HEK293 (cell line): ENCODE measurements at regions not wholly inside any gene's neighbourhood (a gene's known extent, or its start where the extent isn't known, plus 50 kb on each side); places are given as distances from the start of the nearest gene placed in this dataset.

Experiments
- CTCF ChIA-PET: fragments of 350-600 bp; formaldehyde crosslinking; extraction: SDS; loops from one replicate; lab custom pipeline; 2021; ENCODE audit warnings: antibody characterized with exemption; lab: Yijun Ruan, JAX
- POLR2A ChIA-PET: fragments of 300-600 bp; formaldehyde crosslinking; extraction: SDS; loops from one replicate; lab custom pipeline; 2020; ENCODE audit warnings: antibody characterized with exemption, inconsistent platforms; lab: Yijun Ruan, JAX
- H3K27ac ChIP-seq: fragments of 200-500 bp; sonication (Bioruptor generic); 2 replicates; pipeline ENCODE4 v1.5.1; 2014; ENCODE audit warnings: low read depth, low read length, control low read depth, inconsistent platforms; ENCODE audit errors: extremely low read depth
- H3K36me3 ChIP-seq, 2 experiments: fragments of 200-500 bp in 1 of 2; sonication (Bioruptor generic) in 1 of 2; 1 replicate in 1 of 2; 2 replicates in 1 of 2; pipeline ENCODE4 v1.5.1; 2014 to 2017; ENCODE audit warnings: inconsistent platforms in 2 of 2, low read length in 2 of 2; ENCODE audit not compliant: control insufficient read depth in 2 of 2, insufficient read depth in 1 of 2
- H3K4me1 ChIP-seq: fragments of 200-500 bp; sonication (Bioruptor generic); 2 replicates; pipeline ENCODE4 v1.5.1; 2014; ENCODE audit warnings: mild to moderate bottlenecking, low read length, inconsistent platforms; ENCODE audit not compliant: control insufficient read depth, insufficient read depth
- H3K4me3 ChIP-seq: 2 replicates; pipeline ENCODE4 v1.5.1; 2011; ENCODE audit warnings: low read depth, mild to moderate bottlenecking, control low read depth, low read length, moderate library complexity
- H3K9me3 ChIP-seq: fragments of 200-500 bp; sonication (Bioruptor generic); 2 replicates; pipeline ENCODE4 v1.5.1; 2014; ENCODE audit warnings: low read depth, low read length, inconsistent platforms; ENCODE audit not compliant: control insufficient read depth, insufficient read depth
- GLI2 ChIP-seq: fragments of 450-650 bp; formaldehyde crosslinking; IDR thresholded peaks from 2 replicates; pipeline ENCODE4; 2017; ENCODE audit warnings: missing biosample characterization, missing genetic modification characterization, low read depth, borderline replicate concordance
- PRDM2 ChIP-seq: fragments of 450-650 bp; formaldehyde crosslinking; IDR thresholded peaks from 2 replicates; pipeline ENCODE4 v1.5.1; 2016; ENCODE audit warnings: missing biosample characterization, missing genetic modification characterization, borderline replicate concordance
- WT1 ChIP-seq: fragments of 450-650 bp; formaldehyde crosslinking; IDR thresholded peaks from 2 replicates; pipeline ENCODE4 v1.5.1; 2016; ENCODE audit warnings: missing biosample characterization, missing genetic modification characterization
- YY2 ChIP-seq: fragments of 450-650 bp; formaldehyde crosslinking; IDR thresholded peaks from 2 replicates; pipeline ENCODE4 v1.5.1; 2016; ENCODE audit warnings: missing biosample characterization, missing genetic modification characterization
- ZBTB8A ChIP-seq: fragments of 450-650 bp; formaldehyde crosslinking; IDR thresholded peaks from 2 replicates; pipeline ENCODE4 v1.5.1; 2016; ENCODE audit warnings: missing biosample characterization, missing genetic modification characterization
- ZFP3 ChIP-seq: fragments of 450-650 bp; formaldehyde crosslinking; IDR thresholded peaks from 2 replicates; pipeline ENCODE4 v1.5.1; 2016; ENCODE audit warnings: low read depth, missing biosample characterization, missing genetic modification characterization
- ZNF174 ChIP-seq: fragments of 450-650 bp; formaldehyde crosslinking; IDR thresholded peaks from 2 replicates; pipeline ENCODE4 v1.5.0; 2017; ENCODE audit warnings: missing biosample characterization, mild to moderate bottlenecking, missing genetic modification characterization
- ZNF175 ChIP-seq: fragments of 450-650 bp; formaldehyde crosslinking; IDR thresholded peaks from 2 replicates; pipeline ENCODE4 v1.5.1; 2016; ENCODE audit warnings: missing biosample characterization, missing genetic modification characterization
- ZNF23 ChIP-seq: fragments of 450-650 bp; formaldehyde crosslinking; IDR thresholded peaks from 2 replicates; pipeline ENCODE4 v1.5.1; 2016; ENCODE audit warnings: missing biosample characterization, missing genetic modification characterization, borderline replicate concordance
- ZNF26 ChIP-seq: fragments of 450-650 bp; formaldehyde crosslinking; IDR thresholded peaks from 2 replicates; pipeline ENCODE4 v1.5.1; 2016; ENCODE audit warnings: missing biosample characterization, missing genetic modification characterization
- ZNF274 ChIP-seq, 2 experiments: fragments of 200-500 bp in 1 of 2; fragments of 450-650 bp in 1 of 2; sonication (Bioruptor generic) in 1 of 2; formaldehyde crosslinking in 1 of 2; IDR thresholded peaks; 2 replicates each; pipeline versions ENCODE4 v1.5.1 to v1.6.1; 2014 to 2016; ENCODE audit warnings: borderline replicate concordance in 1 of 2, inconsistent platforms in 1 of 2, low read length in 1 of 2, missing biosample characterization in 1 of 2, missing genetic modification characterization in 1 of 2
- ZNF302 ChIP-seq: fragments of 450-650 bp; formaldehyde crosslinking; IDR thresholded peaks from 2 replicates; pipeline ENCODE4 v1.5.1; 2016; ENCODE audit warnings: missing biosample characterization, missing genetic modification characterization, low read depth
- ZNF335 ChIP-seq: fragments of 450-650 bp; formaldehyde crosslinking; conservative IDR thresholded peaks from 2 replicates; pipeline ENCODE4 v1.5.1; 2016; ENCODE audit warnings: missing biosample characterization, missing genetic modification characterization
- ZNF350 ChIP-seq: fragments of 450-650 bp; formaldehyde crosslinking; IDR thresholded peaks from 2 replicates; pipeline ENCODE4 v1.5.0; 2017; ENCODE audit warnings: missing biosample characterization, mild to moderate bottlenecking, missing genetic modification characterization
- ZNF354C ChIP-seq: fragments of 450-650 bp; formaldehyde crosslinking; IDR thresholded peaks from 2 replicates; pipeline ENCODE4 v1.5.1; 2016; ENCODE audit warnings: missing biosample characterization, missing genetic modification characterization, low read depth, borderline replicate concordance
- ZNF529 ChIP-seq: fragments of 450-650 bp; formaldehyde crosslinking; IDR thresholded peaks from 2 replicates; pipeline ENCODE4 v1.5.1; 2017; ENCODE audit warnings: missing genetic modification characterization, missing biosample characterization; ENCODE audit not compliant: insufficient replicate concordance
- ZNF549 ChIP-seq: fragments of 450-650 bp; IDR thresholded peaks from 2 replicates; pipeline ENCODE4 v1.5.1; 2018; ENCODE audit warnings: missing biosample characterization, missing genetic modification characterization, mild to moderate bottlenecking, inconsistent platforms, moderate library complexity
- ZNF629 ChIP-seq: fragments of 450-650 bp; formaldehyde crosslinking; IDR thresholded peaks from 2 replicates; pipeline ENCODE4 v1.5.1; 2017; ENCODE audit warnings: missing biosample characterization, missing genetic modification characterization
- ZNF639 ChIP-seq: fragments of 450-650 bp; formaldehyde crosslinking; IDR thresholded peaks from 2 replicates; pipeline ENCODE4 v1.5.1; 2016; ENCODE audit warnings: missing biosample characterization, missing genetic modification characterization
- ZNF670 ChIP-seq: fragments of 450-650 bp; formaldehyde crosslinking; IDR thresholded peaks from 2 replicates; pipeline ENCODE4 v1.5.1; 2016; ENCODE audit warnings: missing biosample characterization, missing genetic modification characterization, low read depth
- ZNF677 ChIP-seq: fragments of 450-650 bp; IDR thresholded peaks from 2 replicates; pipeline ENCODE4 v1.5.0; 2018; ENCODE audit warnings: missing biosample characterization, mild to moderate bottlenecking, missing genetic modification characterization, moderate library complexity
- ZNF776 ChIP-seq: fragments of 450-650 bp; formaldehyde crosslinking; IDR thresholded peaks from 2 replicates; pipeline ENCODE4 v1.5.0; 2017; ENCODE audit warnings: missing biosample characterization, missing genetic modification characterization, borderline replicate concordance

- TF ChIP-seq PRDM2 (tag by site-specific recombination), result no peak
- TF ChIP-seq ZNF670, result no peak
- TF ChIP-seq ZNF639, result no peak
- no peak for TF ChIP-seq ZNF174 (tag by site-specific recombination)
- no peak for TF ChIP-seq ZNF274 (IDR thresholded peaks at IDR 0.05; ENCODE audit: low read length)
- TF ChIP-seq ZNF274 (tag by site-specific recombination; IDR thresholded peaks at IDR 0.05; ENCODE audit: borderline replicate concordance), result no peak
Measured at GRCh38 chr6:102355578-102355977, 962.1 kb downstream of the GRIK2 start (continued).

- TF ChIP-seq YY2 (tag by site-specific recombination) (no peak), ZNF354C (tag by site-specific recombination) (no peak), ZNF302 (tag by site-specific recombination) (no peak), ZNF776 (tag by site-specific recombination) (no peak), ZNF23 (tag by site-specific recombination) (no peak), ZNF549 (no peak), ZNF677 (tag by site-specific recombination) (no peak), ZNF175 (tag by site-specific recombination) (no peak), ZFP3 (tag by site-specific recombination) (no peak), ZNF335 (tag by site-specific recombination) (no peak), WT1 (no peak), ZNF670 (no peak), ZBTB8A (tag by site-specific recombination) (no peak), ZNF629 (no peak), GLI2 (tag by site-specific recombination) (no peak), ZNF350 (tag by site-specific recombination) (no peak), ZNF529 (tag by site-specific recombination) (no peak), ZNF26 (tag by site-specific recombination) (no peak)
- Histone ChIP-seq H3K36me3 (no peaks in the 10 kb centered on the region), H3K4me1 (no peaks in the 10 kb centered on the region), H3K4me3 (no peak overlapping the region), H3K27ac (no peak overlapping the region), H3K9me3 (no peaks in the 10 kb centered on the region)
- CTCF ChIA-PET, result no interaction called here
- POLR2A ChIA-PET, result no interaction called here
Measured at GRCh38 chr6:102352552-102352951, 959.0 kb downstream of the GRIK2 start.
